H9 (cell line): ENCODE measurements at regions not wholly inside any gene's neighbourhood (a gene's known extent, or its start where the extent isn't known, plus 50 kb on each side); places are given as distances from the start of the nearest gene placed in this dataset.

Experiments
- DNase-seq: peaks from one replicate; pipeline ENCODE4 v3.0.0-alpha.2; 2017
- H2AFZ ChIP-seq: one replicate; pipeline ENCODE4 v1.6.1; 2013; ENCODE audit warnings: mild to moderate bottlenecking, low read length, control low read depth, moderate library complexity
- H2AK5ac ChIP-seq: 2 replicates; pipeline ENCODE4 v1.6.1; 2013; ENCODE audit warnings: low read length, control low read depth, mixed read lengths; ENCODE audit not compliant: insufficient read length
- H2BK120ac ChIP-seq: one replicate; pipeline ENCODE4 v1.6.1; 2013; ENCODE audit warnings: low read depth, mild to moderate bottlenecking, low read length, control low read depth, inconsistent platforms; ENCODE audit not compliant: poor library complexity, severe bottlenecking
- H2BK12ac ChIP-seq: 2 replicates; pipeline ENCODE4 v1.6.1; 2013; ENCODE audit warnings: low read length, control low read depth, mixed read lengths, low read depth; ENCODE audit not compliant: insufficient read length
- H2BK15ac ChIP-seq: 2 replicates; pipeline ENCODE4 v1.6.1; 2013; ENCODE audit warnings: low read depth, low read length, control low read depth
- H2BK20ac ChIP-seq: one replicate; pipeline ENCODE4 v1.6.1; 2013; ENCODE audit warnings: low read depth, mild to moderate bottlenecking, low read length, control low read depth, inconsistent platforms; ENCODE audit not compliant: poor library complexity, severe bottlenecking
- H2BK5ac ChIP-seq: 2 replicates; pipeline ENCODE4 v1.6.1; 2013; ENCODE audit warnings: low read length, control low read depth, mixed read lengths; ENCODE audit not compliant: insufficient read length
- H3K14ac ChIP-seq: 2 replicates; pipeline ENCODE4 v1.6.1; 2013; ENCODE audit warnings: low read length, control low read depth; ENCODE audit not compliant: insufficient read depth
- H3K18ac ChIP-seq: 2 replicates; pipeline ENCODE4 v1.6.1; 2013; ENCODE audit warnings: low read depth, mild to moderate bottlenecking, mixed read lengths, low read length, control low read depth; ENCODE audit not compliant: insufficient read length
- H3K23ac ChIP-seq: 2 replicates; pipeline ENCODE4 v1.6.1; 2013; ENCODE audit warnings: low read length, control low read depth, mixed read lengths, low read depth; ENCODE audit not compliant: insufficient read length
- H3K23me2 ChIP-seq: 2 replicates; pipeline ENCODE4 v1.6.1; 2013; ENCODE audit warnings: low read depth, mild to moderate bottlenecking, mixed read lengths, low read length, control low read depth; ENCODE audit not compliant: insufficient read length, poor library complexity, severe bottlenecking
- H3K27ac ChIP-seq: 2 replicates; pipeline ENCODE4 v1.5.1; 2013; ENCODE audit warnings: low read length, control low read depth, mixed read lengths, low read depth; ENCODE audit not compliant: insufficient read length
- H3K27me3 ChIP-seq: 2 replicates; pipeline ENCODE4 v1.6.1; 2013; ENCODE audit warnings: low read length, control low read depth, inconsistent platforms; ENCODE audit not compliant: insufficient read depth
- H3K4ac ChIP-seq: 2 replicates; pipeline ENCODE4 v1.6.1; 2013; ENCODE audit warnings: low read depth, mild to moderate bottlenecking, control low read depth, inconsistent platforms, low read length, moderate library complexity
- H3K4me1 ChIP-seq: 2 replicates; pipeline ENCODE4 v1.6.1; 2013; ENCODE audit warnings: low read length, control low read depth, inconsistent platforms; ENCODE audit not compliant: insufficient read depth
- H3K4me2 ChIP-seq: 2 replicates; pipeline ENCODE4 v1.6.1; 2013; ENCODE audit warnings: low read length, control low read depth, mixed read lengths; ENCODE audit not compliant: insufficient read length, insufficient read depth
- H3K56ac ChIP-seq: 2 replicates; pipeline ENCODE4 v1.6.1; 2013; ENCODE audit warnings: low read depth, mild to moderate bottlenecking, mixed read lengths, low read length, control low read depth; ENCODE audit not compliant: insufficient read length
- H3K79me1 ChIP-seq: 2 replicates; pipeline ENCODE4 v1.6.1; 2013; ENCODE audit warnings: low read depth, mild to moderate bottlenecking, moderate library complexity, low read length, control low read depth, inconsistent platforms; ENCODE audit not compliant: insufficient read depth, poor library complexity, severe bottlenecking
- H3K79me2 ChIP-seq: 2 replicates; pipeline ENCODE4 v1.6.1; 2013; ENCODE audit warnings: low read length, control low read depth, inconsistent platforms; ENCODE audit not compliant: insufficient read depth
- H3K9ac ChIP-seq: 2 replicates; pipeline ENCODE4 v1.6.1; 2013; ENCODE audit warnings: low read length, control low read depth, mixed read lengths; ENCODE audit not compliant: insufficient read length; ENCODE audit errors: extremely low read depth
- H3K9me3 ChIP-seq: one replicate; pipeline ENCODE4 v1.6.1; 2013; ENCODE audit warnings: low read depth, low read length, inconsistent platforms; ENCODE audit not compliant: control insufficient read depth
- H3T11ph ChIP-seq: one replicate; pipeline ENCODE4 v1.6.1; 2013; ENCODE audit warnings: mild to moderate bottlenecking, low read length, control low read depth, inconsistent platforms
- H4K20me1 ChIP-seq: one replicate; pipeline ENCODE4 v1.6.1; 2013; ENCODE audit not compliant: control insufficient read depth, insufficient read length, insufficient read depth
- H4K5ac ChIP-seq: 2 replicates; pipeline ENCODE4 v1.6.1; 2013; ENCODE audit warnings: low read depth, mild to moderate bottlenecking, mixed read lengths, low read length, control low read depth; ENCODE audit not compliant: insufficient read length
- H4K8ac ChIP-seq: replicated peaks from 2 replicates; pipeline ENCODE4 v1.6.1; 2013; ENCODE audit warnings: low read length, control low read depth, mixed read lengths, low read depth; ENCODE audit not compliant: insufficient read length
- H4K91ac ChIP-seq: 2 replicates; pipeline ENCODE4 v1.6.1; 2013; ENCODE audit warnings: low read depth, mild to moderate bottlenecking, moderate library complexity, mixed read lengths, low read length, control low read depth; ENCODE audit not compliant: insufficient read length
- H3K27ac Mint-ChIP-seq, 3 experiments: 2 replicates in 2 of 3; 3 replicates in 1 of 3; pipeline ENCODE4 v1.8.0; 2020 to 2021; ENCODE audit warnings: mixed read lengths in 3 of 3, mild to moderate bottlenecking in 1 of 3, moderate library complexity in 1 of 3
- H3K27me3 Mint-ChIP-seq: 2 replicates; pipeline ENCODE4 v1.8.0; 2021; ENCODE audit warnings: low read depth, mild to moderate bottlenecking, moderate library complexity, mixed read lengths
- H3K36me3 Mint-ChIP-seq, 3 experiments: 2 replicates in 2 of 3; 3 replicates in 1 of 3; pipeline ENCODE4 v1.8.0; 2020 to 2021; ENCODE audit warnings: low read depth in 3 of 3, mixed read lengths in 3 of 3; ENCODE audit not compliant: insufficient read depth in 1 of 3
- H3K4me1 Mint-ChIP-seq, 2 experiments: 2 replicates each; pipeline ENCODE4 v1.8.0; 2020; ENCODE audit warnings: mixed read lengths in 2 of 2
- H3K4me3 Mint-ChIP-seq, 2 experiments: 2 replicates in 1 of 2; 3 replicates in 1 of 2; pipeline ENCODE4 v1.8.0; 2020 to 2021; ENCODE audit warnings: mild to moderate bottlenecking in 2 of 2, mixed read lengths in 2 of 2, moderate library complexity in 1 of 2
- H3K9me3 Mint-ChIP-seq, 2 experiments: 2 replicates in 1 of 2; 3 replicates in 1 of 2; pipeline ENCODE4 v1.8.0; 2020; ENCODE audit warnings: mild to moderate bottlenecking in 2 of 2, mixed read lengths in 2 of 2, moderate library complexity in 1 of 2
- WGBS: extraction: QIAGEN DNeasy Blood & Tissue Kit; methylation state at CpG from one replicate; pipeline ENCODE4 v1.1.7; 2013; ENCODE audit warnings: missing lambda C conversion rate, low lambda C conversion rate, mixed read lengths; ENCODE audit not compliant: insufficient read length; ENCODE audit errors: extremely low coverage; 5-methylcytosine and 5-hydroxymethylcytosine counted together
- TF ChIP-seq, protein P1 (sequence below): fragments of 200-600 bp; sonication (generic); conservative IDR thresholded peaks from 3 replicates; pipeline ENCODE4 v1.8.0; 2021; ENCODE audit warnings: antibody characterized with exemption, mild to moderate bottlenecking

DNA sequence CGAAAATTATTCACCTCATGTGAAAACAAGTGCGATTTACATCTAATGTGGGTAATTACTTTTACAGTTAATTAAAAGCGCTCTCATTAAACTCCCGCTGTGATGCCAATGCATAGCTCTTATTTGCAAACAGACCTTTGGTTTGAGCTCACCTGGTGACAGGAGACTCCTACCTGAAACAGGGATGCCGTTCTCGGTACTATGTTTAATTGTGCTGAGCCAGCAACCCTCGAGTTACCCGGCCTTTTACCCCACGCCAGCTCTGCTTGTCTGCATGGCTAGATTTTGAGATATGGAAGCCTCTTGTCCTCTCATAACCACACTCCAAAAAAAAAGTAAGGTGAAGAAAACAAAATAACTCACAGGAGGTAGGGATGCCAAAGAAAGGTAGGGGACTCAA lies 690.4 kb upstream of the RBFOX1 start:
- Histone ChIP-seq H4K91ac (no peak overlapping the region), H3K14ac (no peak overlapping the region), H4K8ac (no peak overlapping the region), H2BK15ac (no peak overlapping the region), H3K23ac (no peak overlapping the region), H3K79me1 (no peaks in the 10 kb centered on the region), H2AFZ (no peak overlapping the region), H3K23me2 (peaks cover 7% of the 10 kb centered on the region), H3K18ac (no peak overlapping the region), H3K9me3 (no peaks in the 10 kb centered on the region), H3T11ph (no peak overlapping the region), H2BK120ac (no peak overlapping the region), H3K9ac (no peak overlapping the region), H3K4me1 (peaks cover 8% of the 10 kb centered on the region; the same call in 1 of the 2 replicates), H3K79me2 (no peaks in the 10 kb centered on the region), H2BK20ac (no peak overlapping the region), H2BK5ac (no peak overlapping the region), H3K56ac (no peak overlapping the region), H3K27me3 (no peaks in the 10 kb centered on the region), H3K4me2 (peak overlapping the region; percentile 52), H3K27ac (no peak overlapping the region), H3K4ac (no peak overlapping the region), H2AK5ac (no peak overlapping the region), H2BK12ac (no peak overlapping the region), H4K5ac (no peak overlapping the region), H4K20me1 (no peaks in the 10 kb centered on the region)
- Mint-ChIP-seq H3K9me3 (no peaks in the 10 kb centered on the region), H3K4me1 (peaks cover 23 to 28% of the 10 kb centered on the region in 2 experiments), H3K4me3 (peak overlapping the region; percentile 13 to 62), H3K27ac (peak overlapping the region in 1 of 3 experiments; percentile 73; a peak in 2 of 7 replicates), H3K27me3 (no peaks in the 10 kb centered on the region; the same call in 1 of the 2 replicates), H3K36me3 (no peaks in the 10 kb centered on the region)
- TF ChIP-seq, protein P1, sequence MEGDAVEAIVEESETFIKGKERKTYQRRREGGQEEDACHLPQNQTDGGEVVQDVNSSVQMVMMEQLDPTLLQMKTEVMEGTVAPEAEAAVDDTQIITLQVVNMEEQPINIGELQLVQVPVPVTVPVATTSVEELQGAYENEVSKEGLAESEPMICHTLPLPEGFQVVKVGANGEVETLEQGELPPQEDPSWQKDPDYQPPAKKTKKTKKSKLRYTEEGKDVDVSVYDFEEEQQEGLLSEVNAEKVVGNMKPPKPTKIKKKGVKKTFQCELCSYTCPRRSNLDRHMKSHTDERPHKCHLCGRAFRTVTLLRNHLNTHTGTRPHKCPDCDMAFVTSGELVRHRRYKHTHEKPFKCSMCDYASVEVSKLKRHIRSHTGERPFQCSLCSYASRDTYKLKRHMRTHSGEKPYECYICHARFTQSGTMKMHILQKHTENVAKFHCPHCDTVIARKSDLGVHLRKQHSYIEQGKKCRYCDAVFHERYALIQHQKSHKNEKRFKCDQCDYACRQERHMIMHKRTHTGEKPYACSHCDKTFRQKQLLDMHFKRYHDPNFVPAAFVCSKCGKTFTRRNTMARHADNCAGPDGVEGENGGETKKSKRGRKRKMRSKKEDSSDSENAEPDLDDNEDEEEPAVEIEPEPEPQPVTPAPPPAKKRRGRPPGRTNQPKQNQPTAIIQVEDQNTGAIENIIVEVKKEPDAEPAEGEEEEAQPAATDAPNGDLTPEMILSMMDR: no peak
- DNase-seq: no peak
- WGBS: no CpG with 5 or more reads among the region's 9 CpGs
